ENCODE measurements at regions not wholly inside any gene's neighbourhood (a gene's known extent, or its start where the extent isn't known, plus 50 kb on each side); places are given as distances from the start of the nearest gene placed in this dataset.

GRCh38 chr5:44674461-44674860 is 134.3 kb upstream of the MRPS30 start:
- in situ Hi-C loops (cut with HindIII; ENCODE audit: extremely low pct_ligation_motif_present, low pct_unique_long_range_greater_than_20kb) = no loop called here
- H3K4me3 ChIP-seq (replicated peaks in 1 of 3; ENCODE audit: insufficient read depth in 1 of 3, low read depth in 2 of 3, low read length in 3 of 3) = no peak overlapping the region
- no peak for TF ChIP-seq HNF4G (IDR thresholded peaks at IDR 0.05; ENCODE audit: borderline replicate concordance, low read depth, low read length)
- TF ChIP-seq HNF4G (CRISPR knock-in tag; IDR thresholded peaks at IDR 0.05; ENCODE audit: borderline replicate concordance, low read depth) = no peak
- TF ChIP-seq KLF9 (CRISPR knock-in tag; IDR thresholded peaks at IDR 0.05; ENCODE audit: low read depth) = no peak
- no peak for TF ChIP-seq ZBTB42 (CRISPR knock-in tag; IDR thresholded peaks at IDR 0.05)
- no peak for TF ChIP-seq HBP1 (CRISPR knock-in tag; IDR thresholded peaks at IDR 0.05; ENCODE audit: low read depth)
- no peak for TF ChIP-seq IKZF1 (IDR thresholded peaks at IDR 0.05)
- TF ChIP-seq GLMP (CRISPR knock-in tag; IDR thresholded peaks at IDR 0.05; ENCODE audit: borderline replicate concordance) = no peak
- TF ChIP-seq ZNF644 (CRISPR knock-in tag; IDR thresholded peaks at IDR 0.05; ENCODE audit: low read depth) = no peak
- no peak for TF ChIP-seq ZNF639 (CRISPR knock-in tag; conservative IDR thresholded peaks at IDR 0.05)
- TF ChIP-seq ZNF672 (CRISPR knock-in tag; IDR thresholded peaks at IDR 0.05) = no peak
- no peak for TF ChIP-seq ATRX (CRISPR knock-in tag; IDR thresholded peaks at IDR 0.05; ENCODE audit: borderline replicate concordance)
- TF ChIP-seq AKNA (CRISPR knock-in tag; IDR thresholded peaks at IDR 0.05; ENCODE audit: borderline replicate concordance) = no peak
- TF ChIP-seq ZZZ3 (CRISPR knock-in tag; IDR thresholded peaks at IDR 0.05; ENCODE audit: borderline replicate concordance) = no peak
- TF ChIP-seq ELK4 (CRISPR knock-in tag; IDR thresholded peaks at IDR 0.05; ENCODE audit: borderline replicate concordance) = no peak
- TF ChIP-seq HDAC6 (IDR thresholded peaks at IDR 0.05; ENCODE audit: low read depth, low read length) = no peak
- no peak for TF ChIP-seq ZNF777 (CRISPR knock-in tag; IDR thresholded peaks at IDR 0.05)
- no peak for TF ChIP-seq BCL6 (CRISPR knock-in tag; IDR thresholded peaks at IDR 0.05)

More at GRCh38 chr5:44674461-44674860, 134.3 kb upstream of the MRPS30 start:
- BruUV-seq (replicated peaks) = no TSS peak
- Histone ChIP-seq H3K4me2 (ENCODE audit: low read depth, low read length) (no peak overlapping the region), H4K20me1 (ENCODE audit: insufficient read depth, low read length) (no peaks in the 10 kb centered on the region), H3K27me3 (ENCODE audit: control insufficient read depth in 1 of 2, insufficient read depth in 2 of 2, low read length in 2 of 2) (no peaks in the 10 kb centered on the region), H3K4me1 (ENCODE audit: insufficient read depth, low read length) (no peaks in the 10 kb centered on the region), H3K9ac (ENCODE audit: insufficient read depth, low read depth, low read length) (no peak overlapping the region), H3K36me3 (replicated peaks in 1 of 2; ENCODE audit: control insufficient read depth in 1 of 2, insufficient read depth in 2 of 2, low read length in 2 of 2) (no peaks in the 10 kb centered on the region), H2AFZ (ENCODE audit: low read length) (no peak overlapping the region), H3K9me3 (ENCODE audit: low read length) (peaks cover 5% of the 10 kb centered on the region), H3K79me2 (ENCODE audit: insufficient read depth, low read length) (no peaks in the 10 kb centered on the region), H3K27ac (ENCODE audit: extremely low read length, insufficient read depth, low read length) (no peak overlapping the region)
- no peak for ATAC-seq
- WGBS (ENCODE audit: low lambda C conversion rate) = 47% methylated on average over 1 of the region's 1 CpG
- intact Hi-C loops (cut with micrococcal nuclease; ENCODE audit: unreplicated experiment) = no loop called here
- no peak for FAIRE-seq
- no peak for DNase-seq (ENCODE audit: low spot score)
- ChIA-PET CTCF (ENCODE audit: low intra/inter-chr PET ratio, low total read pairs) (no interaction called here), POLR2A (no interaction called here)

All from HepG2 (cell line).